Stomach (tissue), 4 donors: ENCODE measurements at regions not wholly inside any gene's neighbourhood (a gene's known extent, or its start where the extent isn't known, plus 50 kb on each side); places are given as distances from the start of the nearest gene placed in this dataset.

Experiments
- CTCF ChIP-seq, 7 experiments: fragments of 450-650 bp in 4 of 7; fragments of 200-600 bp in 3 of 7; sonication (generic) in 3 of 7; IDR thresholded peaks; one replicate each; pipeline ENCODE4 v1.5.1; 2016 to 2019; ENCODE audit warnings: antibody characterized with exemption in 7 of 7, control low read depth in 2 of 7, mild to moderate bottlenecking in 1 of 7
- POLR2A ChIP-seq, 4 donors: fragments of 450-650 bp; IDR thresholded peaks; one replicate each; pipeline ENCODE4 v1.6.1; 2016; ENCODE audit warnings: antibody characterized with exemption in 4 of 4, control low read depth in 2 of 4, mild to moderate bottlenecking in 1 of 4, moderate library complexity in 1 of 4

DNA sequence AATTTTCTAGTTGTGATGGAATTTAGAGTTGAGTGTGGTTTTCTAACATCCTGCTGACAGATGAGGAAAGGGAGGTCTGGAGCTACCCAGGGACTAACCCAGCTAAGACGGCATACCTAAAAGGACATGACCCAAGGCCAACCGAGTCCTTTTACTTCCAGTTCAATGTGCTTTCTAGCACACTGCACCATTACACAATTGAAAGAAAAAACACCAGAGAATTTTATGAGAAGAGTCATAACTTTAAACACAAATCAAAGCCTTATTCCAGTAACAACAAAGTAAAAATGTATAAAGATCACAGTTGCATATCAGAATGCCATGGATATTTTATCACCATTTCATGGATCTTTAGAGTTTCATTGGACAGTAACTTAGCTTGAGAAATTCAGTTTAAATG is 480.3 kb downstream of the MEIS1 start:
- TF ChIP-seq CTCF (IDR thresholded peaks at IDR 0.05) (no peak), POLR2A (IDR thresholded peaks at IDR 0.05) (no peak)
